K562 (cell line): ENCODE measurements at regions not wholly inside any gene's neighbourhood (a gene's known extent, or its start where the extent isn't known, plus 50 kb on each side); places are given as distances from the start of the nearest gene placed in this dataset.

Experiments
- BRCA1 ChIP-seq, 2 experiments: fragments of 450-650 bp in 1 of 2; sonication (generic) in 1 of 2; formaldehyde crosslinking in 1 of 2; IDR thresholded peaks; 2 replicates each; pipeline versions ENCODE4 v1.5.0 to v1.6.1; 2017 to 2020; ENCODE audit warnings: mild to moderate bottlenecking in 1 of 2, missing genetic modification reagents in 1 of 2
- C11orf30 ChIP-seq: fragments of 450-650 bp; IDR thresholded peaks from 2 replicates; pipeline ENCODE4 v1.6.1; 2016; ENCODE audit warnings: low read depth, mild to moderate bottlenecking
- CTCF ChIP-seq, 3 experiments: IDR thresholded peaks in 2 of 3; conservative IDR thresholded peaks in 1 of 3; 2 replicates each; pipeline ENCODE4 v1.5.1; 2011 to 2012; ENCODE audit warnings: low read length in 3 of 3, mild to moderate bottlenecking in 3 of 3, control low read depth in 2 of 3, improper control_type of control experiment in 1 of 3, inconsistent platforms in 1 of 3, low read depth in 1 of 3, mixed read lengths in 1 of 3, moderate library complexity in 1 of 3; ENCODE audit not compliant: insufficient read depth in 2 of 3
- HOMEZ ChIP-seq: fragments of 250-450 bp; sonication (Bioruptor Pico); IDR thresholded peaks from 2 replicates; pipeline ENCODE4 v1.4.0; 2020; ENCODE audit warnings: mild to moderate bottlenecking, moderate library complexity
- JUND ChIP-seq, 2 experiments: IDR thresholded peaks; 2 replicates in 1 of 2; 3 replicates in 1 of 2; pipeline ENCODE4 v1.6.1; 2011; ENCODE audit warnings: borderline replicate concordance in 2 of 2, low read depth in 2 of 2, low read length in 2 of 2, improper control_type of control experiment in 1 of 2, missing biosample characterization in 1 of 2, missing genetic modification characterization in 1 of 2, missing genetic modification reagents in 1 of 2
- MAX ChIP-seq: sonication (generic); formaldehyde crosslinking; IDR thresholded peaks from 2 replicates; pipeline ENCODE4 v1.9.0; 2022; ENCODE audit warnings: mild to moderate bottlenecking, missing genetic modification reagents
- POLR2AphosphoS5 ChIP-seq: IDR thresholded peaks from 2 replicates; pipeline ENCODE4 v1.6.1; 2011; ENCODE audit warnings: mild to moderate bottlenecking, low read depth, low read length, moderate library complexity; ENCODE audit not compliant: control insufficient read depth, insufficient read depth
- ZFP36 ChIP-seq: fragments of 150-350 bp; IDR thresholded peaks from 2 replicates; pipeline ENCODE4 v1.6.1; 2018; ENCODE audit warnings: low read length, low read depth; ENCODE audit not compliant: partially characterized antibody

- TF ChIP-seq BRCA1 (IDR thresholded peaks at IDR 0.05) = no peak
- no peak for TF ChIP-seq BRCA1 (CRISPR knock-in tag; IDR thresholded peaks at IDR 0.05)
- TF ChIP-seq HOMEZ (CRISPR knock-in tag) = no peak
- TF ChIP-seq CTCF (IDR thresholded peaks at IDR 0.05 in 2 of 3, conservative IDR thresholded peaks at IDR 0.05 in 1 of 3; ENCODE audit: insufficient read depth in 2 of 3, low read depth in 1 of 3, low read length in 3 of 3) = no peak
- TF ChIP-seq MAX = no peak
- no peak for TF ChIP-seq ZFP36
- no peak for TF ChIP-seq POLR2AphosphoS5
- TF ChIP-seq C11orf30 = no peak
- TF ChIP-seq JUND (IDR thresholded peaks at IDR 0.05; ENCODE audit: borderline replicate concordance, low read depth, low read length) = no peak
- TF ChIP-seq JUND (tag; IDR thresholded peaks at IDR 0.05; ENCODE audit: borderline replicate concordance, low read depth, low read length) = no peak
Observed at GRCh38 chr1:68908316-68908715, 411.4 kb upstream of the DEPDC1 start.
